Peyer's patch (tissue), 4 donors: ENCODE measurements at regions not wholly inside any gene's neighbourhood (a gene's known extent, or its start where the extent isn't known, plus 50 kb on each side); places are given as distances from the start of the nearest gene placed in this dataset.

Source experiments
- DNase-seq, 3 donors: peaks; one replicate each; pipeline ENCODE4 v3.0.0-alpha.2; 2017 to 2019
- H3K27ac ChIP-seq, 4 donors: fragments of 200-600 bp; sonication (generic); one replicate each; pipeline ENCODE4 v1.5.1; 2016 to 2019
- H3K27me3 ChIP-seq, 2 donors: fragments of 200-600 bp; sonication (generic); one replicate each; pipeline ENCODE4 v1.5.1; 2019
- H3K36me3 ChIP-seq, 3 donors: fragments of 200-600 bp; sonication (generic); one replicate each; pipeline ENCODE4 v1.5.1; 2016 to 2019
- H3K4me1 ChIP-seq, 4 donors: fragments of 200-600 bp; sonication (generic); one replicate each; pipeline ENCODE4 v1.5.1; 2016 to 2019
- H3K4me3 ChIP-seq, 4 donors: fragments of 200-600 bp; sonication (generic); 1 replicate in 3 of 4; 2 replicates in 1 of 4; pipeline ENCODE4 v1.5.1; 2016 to 2019; ENCODE audit warnings: mild to moderate bottlenecking in 1 of 4
- H3K9me3 ChIP-seq, 4 donors: fragments of 200-600 bp; sonication (generic); one replicate each; pipeline ENCODE4 v1.5.1; 2016 to 2019; ENCODE audit warnings: mild to moderate bottlenecking in 1 of 4
- CTCF ChIP-seq, 6 experiments: fragments of 450-650 bp in 4 of 6; fragments of 200-600 bp in 2 of 6; sonication (generic) in 1 of 6; IDR thresholded peaks; one replicate each; pipeline ENCODE4 v1.5.1; 2017 to 2019; ENCODE audit warnings: antibody characterized with exemption in 6 of 6, mild to moderate bottlenecking in 3 of 6, moderate library complexity in 1 of 6
- POLR2A ChIP-seq, 2 donors: fragments of 450-650 bp; IDR thresholded peaks; one replicate each; pipeline ENCODE4 v1.5.1; 2017; ENCODE audit warnings: antibody characterized with exemption in 2 of 2, mild to moderate bottlenecking in 2 of 2, moderate library complexity in 2 of 2

- no peaks in the 10 kb centered on the region for H3K36me3 ChIP-seq
- no peaks in the 10 kb centered on the region for H3K9me3 ChIP-seq
- H3K4me3 ChIP-seq = no peak overlapping the region
- H3K27me3 ChIP-seq = no peaks in the 10 kb centered on the region
- H3K27ac ChIP-seq = no peak overlapping the region
- DNase-seq = no peak
- no peak for TF ChIP-seq CTCF (IDR thresholded peaks at IDR 0.05)
- no peak for TF ChIP-seq POLR2A (IDR thresholded peaks at IDR 0.05)
- H3K4me1 ChIP-seq = no peaks in the 10 kb centered on the region
These were observed 949.7 kb upstream of the TENM3 start for GRCh38 chr4:181293541-181293940.

- no peak for DNase-seq
- Histone ChIP-seq H3K9me3 (no peaks in the 10 kb centered on the region), H3K4me1 (no peaks in the 10 kb centered on the region), H3K36me3 (no peaks in the 10 kb centered on the region), H3K27me3 (no peaks in the 10 kb centered on the region), H3K27ac (no peak overlapping the region), H3K4me3 (no peak overlapping the region)
- TF ChIP-seq CTCF (IDR thresholded peaks at IDR 0.05) (no peak), POLR2A (IDR thresholded peaks at IDR 0.05) (no peak)
These were observed 948.8 kb upstream of the TENM3 start for GRCh38 chr4:181294421-181294820.

DNA sequence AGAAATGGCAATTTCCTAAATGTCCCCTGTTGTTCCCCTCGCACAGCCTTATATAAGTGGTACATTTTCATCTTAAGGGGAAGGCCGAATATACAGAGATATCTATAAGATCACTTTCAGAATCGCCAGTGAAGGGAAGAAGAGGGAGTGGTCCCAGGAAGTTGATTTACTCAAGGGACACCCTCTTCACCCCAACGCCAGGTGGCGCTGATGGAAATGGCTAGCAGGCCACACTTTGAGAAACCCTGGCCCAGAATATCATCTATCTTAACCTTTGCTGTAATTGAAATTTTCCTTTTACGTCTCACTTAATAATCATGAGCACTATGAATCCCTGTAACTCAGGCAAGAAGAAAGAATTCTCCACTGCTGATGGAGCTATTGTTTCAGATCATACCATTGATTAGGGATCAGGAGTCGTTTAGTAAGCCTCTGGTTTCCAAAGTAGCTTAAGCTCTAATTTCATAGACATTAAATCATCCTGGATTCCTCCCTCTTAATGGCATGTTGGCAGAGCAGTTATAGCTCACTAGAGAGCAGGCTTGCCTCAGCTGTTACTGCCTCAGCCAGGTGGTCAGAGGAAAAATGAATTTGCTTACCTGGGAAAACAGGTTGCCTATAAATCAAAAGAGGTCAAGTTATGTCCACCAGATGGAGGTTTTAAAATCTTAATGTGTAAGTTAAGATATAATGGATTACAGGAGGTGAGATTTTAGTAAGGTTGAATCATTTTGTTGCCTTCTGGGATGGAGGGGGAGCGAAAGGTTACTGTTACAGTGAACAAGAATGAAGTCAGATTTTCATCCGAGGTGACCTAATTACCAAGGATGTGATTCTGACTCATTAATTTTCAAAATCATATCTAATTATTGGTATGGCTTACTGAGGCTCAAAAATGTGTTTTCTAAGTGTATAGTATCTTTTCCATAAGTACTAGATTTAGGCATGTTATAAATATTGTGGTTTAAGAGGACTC, 941.2 kb upstream of the TENM3 start:
- Histone ChIP-seq H3K27me3 (no peaks in the 10 kb centered on the region), H3K4me3 (no peak overlapping the region), H3K9me3 (no peaks in the 10 kb centered on the region), H3K27ac (no peak overlapping the region), H3K36me3 (no peaks in the 10 kb centered on the region), H3K4me1 (no peaks in the 10 kb centered on the region)
- peak in 4 of 6 experiments; percentile 45 to 57 (median 56) for TF ChIP-seq CTCF (IDR thresholded peaks at IDR 0.05)
- no peak for TF ChIP-seq POLR2A (IDR thresholded peaks at IDR 0.05)
- DNase-seq = peak; percentile 22 to 80 (median 74)

- Histone ChIP-seq H3K9me3 (no peaks in the 10 kb centered on the region), H3K27ac (no peak overlapping the region), H3K27me3 (no peaks in the 10 kb centered on the region), H3K4me3 (no peak overlapping the region), H3K36me3 (no peaks in the 10 kb centered on the region), H3K4me1 (no peaks in the 10 kb centered on the region)
- DNase-seq = no peak
- TF ChIP-seq CTCF (IDR thresholded peaks at IDR 0.05) (no peak), POLR2A (IDR thresholded peaks at IDR 0.05) (no peak)
These were observed 935.4 kb upstream of the TENM3 start for GRCh38 chr4:181307824-181308223.

DNA sequence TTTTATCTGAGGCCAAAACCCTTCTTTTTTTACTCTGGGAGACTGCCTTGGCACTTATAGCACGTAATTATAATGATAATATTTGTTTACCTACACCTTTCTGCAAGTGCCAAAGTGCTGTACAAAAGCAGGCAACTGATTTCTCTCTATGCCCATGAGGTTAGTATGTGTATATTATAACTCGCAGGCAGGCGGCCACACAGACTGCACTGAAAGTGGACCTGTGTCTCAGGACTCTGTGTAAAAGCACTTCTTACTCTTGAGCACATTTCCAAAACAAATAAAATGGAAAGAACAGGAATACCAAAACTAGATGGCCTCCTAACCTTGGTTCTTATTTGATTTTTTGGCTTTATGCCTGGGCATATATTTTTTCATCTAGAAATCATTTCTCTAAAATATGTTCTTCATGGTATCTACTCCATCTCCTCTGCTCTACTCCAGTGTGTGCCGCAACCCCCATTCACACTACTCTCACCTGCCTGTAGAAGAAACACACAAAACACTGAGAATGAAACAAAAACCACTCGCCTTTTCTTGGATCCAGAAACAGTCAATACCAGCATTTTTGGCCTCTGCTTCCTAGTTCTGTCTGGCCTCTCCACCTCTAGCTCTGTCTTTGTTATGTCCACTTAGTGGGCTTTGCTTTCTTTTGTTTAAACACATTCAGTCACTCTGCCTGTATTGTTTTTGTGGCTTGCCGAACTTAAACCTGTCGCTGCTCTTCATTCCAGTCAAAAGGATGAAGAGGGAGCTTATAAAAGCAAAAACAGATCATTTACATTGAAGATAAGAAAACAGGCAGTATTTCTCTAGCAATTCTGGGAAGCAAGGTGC, 934.5 kb upstream of the TENM3 start:
- DNase-seq = no peak
- Histone ChIP-seq H3K27me3 (no peaks in the 10 kb centered on the region), H3K4me1 (no peaks in the 10 kb centered on the region), H3K9me3 (no peaks in the 10 kb centered on the region), H3K36me3 (no peaks in the 10 kb centered on the region), H3K27ac (no peak overlapping the region), H3K4me3 (no peak overlapping the region)
- TF ChIP-seq CTCF (IDR thresholded peaks at IDR 0.05) (no peak), POLR2A (IDR thresholded peaks at IDR 0.05) (no peak)
